ENCODE measurements at regions not wholly inside any gene's neighbourhood (a gene's known extent, or its start where the extent isn't known, plus 50 kb on each side); places are given as distances from the start of the nearest gene placed in this dataset.
"Not testable (repeated sequence)": the region's sequence is repeated elsewhere in the genome, so short reads cannot be mapped to it uniquely, and the experiment has no call there.

GRCh38 chr17:54353789-54354525, 531.2 kb downstream of the KIF2B start:
- H3K4me3 ChIP-seq (ENCODE audit: severe bottlenecking), result no peak overlapping the region
- ATAC-seq (ENCODE audit: low read depth) (no peak), DNase-seq (ENCODE audit: low spot score) (no peak)
- H3K4me1 ChIP-seq (ENCODE audit: insufficient read depth, poor library complexity, severe bottlenecking), result peaks cover 3% of the 10 kb centered on the region
- H3K27ac ChIP-seq (ENCODE audit: poor library complexity, severe bottlenecking), result no peak overlapping the region
- TF ChIP-seq, protein P1, sequence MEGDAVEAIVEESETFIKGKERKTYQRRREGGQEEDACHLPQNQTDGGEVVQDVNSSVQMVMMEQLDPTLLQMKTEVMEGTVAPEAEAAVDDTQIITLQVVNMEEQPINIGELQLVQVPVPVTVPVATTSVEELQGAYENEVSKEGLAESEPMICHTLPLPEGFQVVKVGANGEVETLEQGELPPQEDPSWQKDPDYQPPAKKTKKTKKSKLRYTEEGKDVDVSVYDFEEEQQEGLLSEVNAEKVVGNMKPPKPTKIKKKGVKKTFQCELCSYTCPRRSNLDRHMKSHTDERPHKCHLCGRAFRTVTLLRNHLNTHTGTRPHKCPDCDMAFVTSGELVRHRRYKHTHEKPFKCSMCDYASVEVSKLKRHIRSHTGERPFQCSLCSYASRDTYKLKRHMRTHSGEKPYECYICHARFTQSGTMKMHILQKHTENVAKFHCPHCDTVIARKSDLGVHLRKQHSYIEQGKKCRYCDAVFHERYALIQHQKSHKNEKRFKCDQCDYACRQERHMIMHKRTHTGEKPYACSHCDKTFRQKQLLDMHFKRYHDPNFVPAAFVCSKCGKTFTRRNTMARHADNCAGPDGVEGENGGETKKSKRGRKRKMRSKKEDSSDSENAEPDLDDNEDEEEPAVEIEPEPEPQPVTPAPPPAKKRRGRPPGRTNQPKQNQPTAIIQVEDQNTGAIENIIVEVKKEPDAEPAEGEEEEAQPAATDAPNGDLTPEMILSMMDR (IDR thresholded peaks at IDR 0.05; ENCODE audit: poor library complexity, severe bottlenecking), result no peak
- H3K36me3 ChIP-seq (ENCODE audit: low read depth), result no peaks in the 10 kb centered on the region
- no peaks in the 10 kb centered on the region for H3K27me3 ChIP-seq (ENCODE audit: insufficient read depth, poor library complexity, severe bottlenecking)
- no peaks in the 10 kb centered on the region for H3K9me3 ChIP-seq (ENCODE audit: severe bottlenecking)

DNA sequence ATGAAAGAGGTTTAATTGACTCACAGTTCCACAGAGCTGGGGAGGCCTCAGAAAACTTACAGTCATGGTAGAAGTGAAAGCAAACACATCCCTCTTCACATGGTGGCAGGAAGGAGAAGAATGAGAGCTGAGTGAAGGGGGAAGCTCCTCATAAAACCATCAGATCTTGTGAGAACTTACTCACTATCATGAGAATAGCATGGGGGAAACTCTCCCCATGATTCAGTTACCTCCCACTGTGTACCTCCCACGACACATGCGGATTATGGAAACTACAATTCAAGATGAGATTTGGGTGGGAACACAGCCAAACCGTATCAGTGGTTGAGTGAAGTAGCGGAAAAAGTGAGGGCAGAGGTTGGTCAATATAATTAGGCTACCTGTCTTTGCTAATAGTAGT, 538.3 kb downstream of the KIF2B start:
- not testable (repeated sequence) for H3K27ac ChIP-seq (ENCODE audit: poor library complexity, severe bottlenecking); H3K4me3 ChIP-seq (ENCODE audit: severe bottlenecking); H3K4me1 ChIP-seq (ENCODE audit: insufficient read depth, poor library complexity, severe bottlenecking); H3K36me3 ChIP-seq (ENCODE audit: low read depth); H3K9me3 ChIP-seq (ENCODE audit: severe bottlenecking); H3K27me3 ChIP-seq (ENCODE audit: insufficient read depth, poor library complexity, severe bottlenecking); ATAC-seq (ENCODE audit: low read depth); DNase-seq (ENCODE audit: low spot score)

DNA sequence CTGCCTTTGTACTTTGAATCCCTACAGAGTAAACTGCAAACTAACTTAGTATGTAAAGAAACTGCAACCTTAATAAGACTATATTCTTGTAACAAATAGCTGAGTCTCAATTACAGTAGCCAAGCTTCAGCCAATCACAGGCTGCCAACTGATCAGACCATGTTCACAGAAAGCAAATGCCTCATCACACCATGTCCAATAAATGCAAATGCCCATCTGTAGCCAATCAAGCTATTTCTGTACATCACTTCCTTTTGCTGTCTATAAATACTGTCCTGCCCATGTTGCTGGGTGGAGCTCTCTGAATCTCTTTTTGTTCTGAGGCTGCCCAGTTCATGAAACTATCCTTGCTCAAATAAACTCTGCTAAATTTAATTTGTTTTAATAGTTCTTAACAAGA, 531.7 kb upstream of the TOM1L1 start:
- Histone ChIP-seq H3K36me3 (ENCODE audit: low read depth) (no peaks in the 10 kb centered on the region), H3K27ac (ENCODE audit: poor library complexity, severe bottlenecking) (no peak overlapping the region), H3K4me3 (ENCODE audit: severe bottlenecking) (no peak overlapping the region), H3K9me3 (ENCODE audit: severe bottlenecking) (peaks cover 3% of the 10 kb centered on the region), H3K27me3 (ENCODE audit: insufficient read depth, poor library complexity, severe bottlenecking) (no peaks in the 10 kb centered on the region), H3K4me1 (ENCODE audit: insufficient read depth, poor library complexity, severe bottlenecking) (no peaks in the 10 kb centered on the region)
- ATAC-seq (ENCODE audit: low read depth) (no peak), DNase-seq (ENCODE audit: low spot score) (no peak)
- TF ChIP-seq, protein P1 (IDR thresholded peaks at IDR 0.05; ENCODE audit: poor library complexity, severe bottlenecking), result no peak

DNA sequence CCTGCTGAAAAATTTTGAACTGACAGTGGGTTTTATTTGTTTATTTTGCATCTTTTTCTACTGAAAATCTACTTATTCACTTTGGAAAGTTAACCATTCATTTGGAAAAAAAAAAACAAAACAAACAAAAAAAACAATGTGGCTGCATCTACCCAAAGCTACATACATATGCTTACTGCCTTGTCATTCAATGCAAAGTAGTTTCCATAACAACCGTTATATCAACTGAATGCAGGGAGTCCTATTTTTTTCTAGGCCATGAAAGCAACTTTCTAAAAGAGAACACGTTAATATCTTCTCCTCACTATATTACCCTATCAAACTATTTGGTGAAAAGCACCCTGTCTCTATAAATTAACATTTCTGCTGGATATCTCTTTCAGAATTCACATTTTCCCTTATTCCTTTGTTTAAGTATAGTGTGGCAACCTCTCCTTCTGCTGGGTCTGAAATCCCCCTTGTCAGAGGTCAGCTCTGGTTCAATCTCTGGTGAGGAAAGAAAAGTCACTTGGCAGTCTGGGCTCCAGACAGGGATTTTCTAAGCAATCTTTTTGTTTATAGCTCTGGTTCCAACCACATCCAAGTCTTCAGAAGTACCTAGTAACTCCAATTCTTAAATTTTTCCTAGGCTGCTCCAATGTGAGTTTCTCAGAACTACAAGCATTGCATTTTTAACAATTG, 528.4 kb upstream of the TOM1L1 start:
- H3K27ac ChIP-seq (ENCODE audit: poor library complexity, severe bottlenecking), result no peak overlapping the region
- H3K36me3 ChIP-seq (ENCODE audit: low read depth), result no peaks in the 10 kb centered on the region
- DNase-seq (ENCODE audit: low spot score) (no peak), ATAC-seq (ENCODE audit: low read depth) (no peak)
- H3K4me3 ChIP-seq (ENCODE audit: severe bottlenecking), result no peak overlapping the region
- no peaks in the 10 kb centered on the region for H3K4me1 ChIP-seq (ENCODE audit: insufficient read depth, poor library complexity, severe bottlenecking)
- TF ChIP-seq, protein P1 (IDR thresholded peaks at IDR 0.05; ENCODE audit: poor library complexity, severe bottlenecking), result no peak
- no peaks in the 10 kb centered on the region for H3K27me3 ChIP-seq (ENCODE audit: insufficient read depth, poor library complexity, severe bottlenecking)
- H3K9me3 ChIP-seq (ENCODE audit: severe bottlenecking), result peaks cover 3% of the 10 kb centered on the region

DNA sequence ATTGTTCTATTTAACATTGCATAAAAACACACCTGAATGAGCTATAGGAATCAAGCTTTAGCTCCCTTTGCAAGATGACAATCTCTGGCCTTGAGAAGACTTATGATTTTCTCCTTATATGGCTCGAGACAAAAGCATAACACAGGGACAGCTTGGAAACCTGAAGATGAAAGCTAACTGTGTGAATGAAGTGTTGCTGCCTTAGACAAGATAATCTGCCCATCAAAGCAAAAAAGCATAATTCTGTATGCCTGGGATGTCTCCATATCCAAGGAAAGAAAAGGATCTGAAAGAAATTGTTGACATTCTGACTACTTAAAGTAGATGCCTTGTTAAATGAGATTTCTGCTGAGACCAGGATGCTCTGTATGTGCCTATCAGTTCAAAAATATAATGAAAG, 526.7 kb upstream of the TOM1L1 start:
- Histone ChIP-seq H3K4me1 (ENCODE audit: insufficient read depth, poor library complexity, severe bottlenecking) (no peaks in the 10 kb centered on the region), H3K27me3 (ENCODE audit: insufficient read depth, poor library complexity, severe bottlenecking) (no peaks in the 10 kb centered on the region), H3K9me3 (ENCODE audit: severe bottlenecking) (peaks cover 3% of the 10 kb centered on the region), H3K36me3 (ENCODE audit: low read depth) (no peaks in the 10 kb centered on the region), H3K27ac (ENCODE audit: poor library complexity, severe bottlenecking) (no peak overlapping the region), H3K4me3 (ENCODE audit: severe bottlenecking) (no peak overlapping the region)
- DNase-seq (ENCODE audit: low spot score) (no peak), ATAC-seq (ENCODE audit: low read depth) (no peak)
- TF ChIP-seq, protein P1 (IDR thresholded peaks at IDR 0.05; ENCODE audit: poor library complexity, severe bottlenecking), result no peak

DNA sequence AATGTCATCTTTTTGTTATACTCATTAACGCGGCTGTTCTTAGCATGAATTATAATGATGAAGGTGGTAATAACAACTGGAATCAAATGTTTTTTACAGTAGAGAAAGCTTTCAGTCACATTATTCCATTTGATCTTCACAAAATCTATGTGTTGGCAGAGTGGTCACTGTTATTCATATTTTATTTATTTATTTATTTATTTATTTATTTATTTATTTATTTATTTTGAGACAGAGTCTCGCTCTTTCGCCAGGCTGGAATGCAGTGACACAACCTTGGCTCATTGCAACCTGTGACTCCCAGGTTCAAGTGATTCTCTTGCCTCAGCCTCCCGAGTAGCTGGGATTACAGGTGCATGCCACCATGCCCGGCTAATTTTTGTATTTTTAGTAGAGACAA, 524.2 kb upstream of the TOM1L1 start:
- H3K4me3 ChIP-seq (ENCODE audit: severe bottlenecking); H3K4me1 ChIP-seq (ENCODE audit: insufficient read depth, poor library complexity, severe bottlenecking); ATAC-seq (ENCODE audit: low read depth); DNase-seq (ENCODE audit: low spot score); H3K27ac ChIP-seq (ENCODE audit: poor library complexity, severe bottlenecking); H3K36me3 ChIP-seq (ENCODE audit: low read depth); H3K9me3 ChIP-seq (ENCODE audit: severe bottlenecking); H3K27me3 ChIP-seq (ENCODE audit: insufficient read depth, poor library complexity, severe bottlenecking): not testable (repeated sequence)
